ENCODE measurements at regions not wholly inside any gene's neighbourhood (a gene's known extent, or its start where the extent isn't known, plus 50 kb on each side); places are given as distances from the start of the nearest gene placed in this dataset.

- no peak for DNase-seq (ENCODE audit: low read depth)
- H3K4me3 ChIP-seq (replicated peaks; ENCODE audit: low read depth, low read length) = no peak overlapping the region
- TF ChIP-seq CTCF (IDR thresholded peaks at IDR 0.05; ENCODE audit: low read length, missing control alignments) = no peak
Observed at GRCh38 chr10:117748058-117748457, 205.5 kb downstream of the EMX2 start.

GRCh38 chr10:117750616-117751015 is 208.1 kb downstream of the EMX2 start:
- no peak for DNase-seq (ENCODE audit: low read depth)
- H3K4me3 ChIP-seq (replicated peaks; ENCODE audit: low read depth, low read length) = no peak overlapping the region
- no peak for TF ChIP-seq CTCF (IDR thresholded peaks at IDR 0.05; ENCODE audit: low read length, missing control alignments)

- no peak for DNase-seq (ENCODE audit: low read depth)
- TF ChIP-seq CTCF (IDR thresholded peaks at IDR 0.05; ENCODE audit: low read length, missing control alignments) = no peak
- H3K4me3 ChIP-seq (replicated peaks; ENCODE audit: low read depth, low read length) = no peak overlapping the region
Observed at GRCh38 chr10:117751259-117751658, 208.7 kb downstream of the EMX2 start.

- no peak for TF ChIP-seq CTCF (IDR thresholded peaks at IDR 0.05; ENCODE audit: low read length, missing control alignments)
- H3K4me3 ChIP-seq (replicated peaks; ENCODE audit: low read depth, low read length) = no peak overlapping the region
- no peak for DNase-seq (ENCODE audit: low read depth)
Observed at GRCh38 chr10:117752103-117752502, 209.6 kb downstream of the EMX2 start.

GRCh38 chr10:117754770-117755658 is 212.5 kb downstream of the EMX2 start:
- TF ChIP-seq CTCF (IDR thresholded peaks at IDR 0.05; ENCODE audit: low read length, missing control alignments) = no peak
- H3K4me3 ChIP-seq (replicated peaks; ENCODE audit: low read depth, low read length) = no peak overlapping the region
- DNase-seq (ENCODE audit: low read depth) = no peak

GRCh38 chr10:117755659-117756014 is 213.1 kb downstream of the EMX2 start:
- no peak for TF ChIP-seq CTCF (IDR thresholded peaks at IDR 0.05; ENCODE audit: low read length, missing control alignments)
- H3K4me3 ChIP-seq (replicated peaks; ENCODE audit: low read depth, low read length) = no peak overlapping the region
- DNase-seq (ENCODE audit: low read depth) = no peak
